DOHH2 (cell line): ENCODE measurements at regions not wholly inside any gene's neighbourhood (a gene's known extent, or its start where the extent isn't known, plus 50 kb on each side); places are given as distances from the start of the nearest gene placed in this dataset.

Source experiments
- H3F3A ChIP-seq: fragments of 200-600 bp; sonication (generic), shearing (Covaris generic); 2 replicates; pipeline ENCODE4 v1.6.0; 2016; ENCODE audit warnings: antibody characterized with exemption, mild to moderate bottlenecking; ENCODE audit not compliant: control insufficient read depth, insufficient read depth
- H3K27ac ChIP-seq: fragments of 200-600 bp; sonication (generic); 2 replicates; pipeline ENCODE4 v1.5.1; 2014; ENCODE audit warnings: low read depth, mild to moderate bottlenecking, low read length, moderate library complexity
- H3K27me3 ChIP-seq: fragments of 200-600 bp; sonication (generic); 2 replicates; pipeline ENCODE4 v1.6.1; 2014; ENCODE audit warnings: mild to moderate bottlenecking, low read length, mixed read lengths; ENCODE audit not compliant: control insufficient read depth
- H3K36me3 ChIP-seq: fragments of 200-600 bp; sonication (generic); 2 replicates; pipeline ENCODE4 v1.6.1; 2014; ENCODE audit warnings: mild to moderate bottlenecking, low read length, moderate library complexity, mixed read lengths; ENCODE audit not compliant: control insufficient read depth
- H3K4me1 ChIP-seq: fragments of 200-600 bp; sonication (generic); 2 replicates; pipeline ENCODE4 v1.6.1; 2014; ENCODE audit warnings: mild to moderate bottlenecking, low read length, mixed read lengths; ENCODE audit not compliant: control insufficient read depth
- H3K4me2 ChIP-seq: fragments of 200-600 bp; sonication (generic); 2 replicates; pipeline ENCODE4 v1.6.0; 2014; ENCODE audit warnings: mild to moderate bottlenecking, low read length, moderate library complexity
- H3K4me3 ChIP-seq: fragments of 200-600 bp; sonication (generic); 2 replicates; pipeline ENCODE4 v1.5.1; 2014; ENCODE audit warnings: mild to moderate bottlenecking, low read length, mixed read lengths
- H3K79me2 ChIP-seq: fragments of 200-600 bp; sonication (generic); 2 replicates; pipeline ENCODE4 v1.6.1; 2014; ENCODE audit warnings: mild to moderate bottlenecking, low read length, mixed read lengths; ENCODE audit not compliant: control insufficient read depth
- H3K9me2 ChIP-seq: fragments of 200-600 bp; sonication (generic); replicated peaks from 2 replicates; pipeline ENCODE4 v1.6.1; 2014; ENCODE audit warnings: mild to moderate bottlenecking, low read length, mixed read lengths; ENCODE audit not compliant: control insufficient read depth
- H3K9me3 ChIP-seq: fragments of 200-600 bp; sonication (generic); 2 replicates; pipeline ENCODE4 v1.6.1; 2014; ENCODE audit warnings: antibody characterized with exemption, low read length, mixed read lengths; ENCODE audit not compliant: control insufficient read depth, insufficient read depth
- H4K20me1 ChIP-seq: fragments of 200-600 bp; sonication (generic); 2 replicates; pipeline ENCODE4 v1.6.0; 2014; ENCODE audit warnings: low read depth, mild to moderate bottlenecking, antibody characterized with exemption, low read length, moderate library complexity; ENCODE audit not compliant: control insufficient read depth, insufficient read depth
- CTCF ChIP-seq: fragments of 200-600 bp; sonication (generic); IDR thresholded peaks from one replicate; pipeline ENCODE4 v1.5.1; 2014; ENCODE audit warnings: antibody characterized with exemption, mild to moderate bottlenecking, low read depth, low read length; ENCODE audit not compliant: poor library complexity, severe bottlenecking
- EZH2phosphoT487 ChIP-seq: fragments of 200-600 bp; sonication (generic); IDR thresholded peaks from 2 replicates; pipeline ENCODE4 v1.6.1; 2017; ENCODE audit warnings: borderline replicate concordance, mild to moderate bottlenecking, antibody characterized with exemption, low read length, moderate library complexity, mixed read lengths

- Histone ChIP-seq H3K36me3 (no peaks in the 10 kb centered on the region), H3K27me3 (no peaks in the 10 kb centered on the region), H3K4me3 (no peak overlapping the region), H3K9me2 (no peaks in the 10 kb centered on the region), H3K9me3 (no peaks in the 10 kb centered on the region), H3K4me2 (no peak overlapping the region), H3K79me2 (no peaks in the 10 kb centered on the region), H4K20me1 (no peaks in the 10 kb centered on the region), H3K4me1 (no peaks in the 10 kb centered on the region), H3K27ac (no peak overlapping the region), H3F3A (no peaks in the 10 kb centered on the region)
- TF ChIP-seq CTCF (no peak), EZH2phosphoT487 (no peak)
Measured at GRCh38 chr2:180705122-180705521, 275.3 kb upstream of the UBE2E3 start.

- no peak overlapping the region for H3K4me2 ChIP-seq
- no peaks in the 10 kb centered on the region for H3K9me3 ChIP-seq
- peaks cover under 1% of the 10 kb centered on the region; the same call in 1 of the 2 replicates for H3K27me3 ChIP-seq
- no peaks in the 10 kb centered on the region for H3K4me1 ChIP-seq
- no peak overlapping the region for H3K27ac ChIP-seq
- no peaks in the 10 kb centered on the region for H4K20me1 ChIP-seq
- no peaks in the 10 kb centered on the region for H3K9me2 ChIP-seq
- no peak overlapping the region for H3K4me3 ChIP-seq
- no peaks in the 10 kb centered on the region for H3K79me2 ChIP-seq
- TF ChIP-seq EZH2phosphoT487, result no peak
- no peaks in the 10 kb centered on the region for H3K36me3 ChIP-seq
- H3F3A ChIP-seq, result no peaks in the 10 kb centered on the region
Measured at GRCh38 chr2:180699657-180700361, 280.6 kb upstream of the UBE2E3 start.

GRCh38 chr2:180698668-180699067, 281.7 kb upstream of the UBE2E3 start:
- Histone ChIP-seq H3K9me3 (no peaks in the 10 kb centered on the region), H3K9me2 (no peaks in the 10 kb centered on the region), H3K4me2 (no peak overlapping the region), H3K27me3 (peaks cover 5% of the 10 kb centered on the region; the same call in 1 of the 2 replicates), H3F3A (no peaks in the 10 kb centered on the region), H3K4me3 (no peak overlapping the region), H4K20me1 (no peaks in the 10 kb centered on the region), H3K27ac (no peak overlapping the region), H3K79me2 (no peaks in the 10 kb centered on the region), H3K36me3 (no peaks in the 10 kb centered on the region), H3K4me1 (no peaks in the 10 kb centered on the region)
- TF ChIP-seq CTCF (no peak), EZH2phosphoT487 (no peak)

GRCh38 chr2:180695586-180696401, 284.6 kb upstream of the UBE2E3 start:
- H3K27ac ChIP-seq, result no peak overlapping the region
- peaks cover 5% of the 10 kb centered on the region; the same call in 1 of the 2 replicates for H3K27me3 ChIP-seq
- H3K4me1 ChIP-seq, result no peaks in the 10 kb centered on the region
- no peaks in the 10 kb centered on the region for H4K20me1 ChIP-seq
- H3K9me2 ChIP-seq, result no peaks in the 10 kb centered on the region
- no peak overlapping the region for H3K4me2 ChIP-seq
- no peaks in the 10 kb centered on the region for H3F3A ChIP-seq
- no peak overlapping the region for H3K4me3 ChIP-seq
- H3K9me3 ChIP-seq, result no peaks in the 10 kb centered on the region
- no peaks in the 10 kb centered on the region for H3K36me3 ChIP-seq
- no peaks in the 10 kb centered on the region for H3K79me2 ChIP-seq
- TF ChIP-seq EZH2phosphoT487, result no peak
- TF ChIP-seq CTCF, result no peak
